H9 (cell line): ENCODE measurements at regions not wholly inside any gene's neighbourhood (a gene's known extent, or its start where the extent isn't known, plus 50 kb on each side); places are given as distances from the start of the nearest gene placed in this dataset.

Source experiments
- DNase-seq: peaks from one replicate; pipeline ENCODE4 v3.0.0-alpha.2; 2017
- H2AFZ ChIP-seq: one replicate; pipeline ENCODE4 v1.6.1; 2013; ENCODE audit warnings: mild to moderate bottlenecking, low read length, control low read depth, moderate library complexity
- H2AK5ac ChIP-seq: 2 replicates; pipeline ENCODE4 v1.6.1; 2013; ENCODE audit warnings: low read length, control low read depth, mixed read lengths; ENCODE audit not compliant: insufficient read length
- H2BK120ac ChIP-seq: one replicate; pipeline ENCODE4 v1.6.1; 2013; ENCODE audit warnings: low read depth, mild to moderate bottlenecking, low read length, control low read depth, inconsistent platforms; ENCODE audit not compliant: poor library complexity, severe bottlenecking
- H2BK12ac ChIP-seq: 2 replicates; pipeline ENCODE4 v1.6.1; 2013; ENCODE audit warnings: low read length, control low read depth, mixed read lengths, low read depth; ENCODE audit not compliant: insufficient read length
- H2BK15ac ChIP-seq: 2 replicates; pipeline ENCODE4 v1.6.1; 2013; ENCODE audit warnings: low read depth, low read length, control low read depth
- H2BK20ac ChIP-seq: one replicate; pipeline ENCODE4 v1.6.1; 2013; ENCODE audit warnings: low read depth, mild to moderate bottlenecking, low read length, control low read depth, inconsistent platforms; ENCODE audit not compliant: poor library complexity, severe bottlenecking
- H2BK5ac ChIP-seq: 2 replicates; pipeline ENCODE4 v1.6.1; 2013; ENCODE audit warnings: low read length, control low read depth, mixed read lengths; ENCODE audit not compliant: insufficient read length
- H3K14ac ChIP-seq: 2 replicates; pipeline ENCODE4 v1.6.1; 2013; ENCODE audit warnings: low read length, control low read depth; ENCODE audit not compliant: insufficient read depth
- H3K18ac ChIP-seq: 2 replicates; pipeline ENCODE4 v1.6.1; 2013; ENCODE audit warnings: low read depth, mild to moderate bottlenecking, mixed read lengths, low read length, control low read depth; ENCODE audit not compliant: insufficient read length
- H3K23ac ChIP-seq: 2 replicates; pipeline ENCODE4 v1.6.1; 2013; ENCODE audit warnings: low read length, control low read depth, mixed read lengths, low read depth; ENCODE audit not compliant: insufficient read length
- H3K23me2 ChIP-seq: 2 replicates; pipeline ENCODE4 v1.6.1; 2013; ENCODE audit warnings: low read depth, mild to moderate bottlenecking, mixed read lengths, low read length, control low read depth; ENCODE audit not compliant: insufficient read length, poor library complexity, severe bottlenecking
- H3K27ac ChIP-seq: 2 replicates; pipeline ENCODE4 v1.5.1; 2013; ENCODE audit warnings: low read length, control low read depth, mixed read lengths, low read depth; ENCODE audit not compliant: insufficient read length
- H3K27me3 ChIP-seq: 2 replicates; pipeline ENCODE4 v1.6.1; 2013; ENCODE audit warnings: low read length, control low read depth, inconsistent platforms; ENCODE audit not compliant: insufficient read depth
- H3K4ac ChIP-seq: 2 replicates; pipeline ENCODE4 v1.6.1; 2013; ENCODE audit warnings: low read depth, mild to moderate bottlenecking, control low read depth, inconsistent platforms, low read length, moderate library complexity
- H3K4me1 ChIP-seq: 2 replicates; pipeline ENCODE4 v1.6.1; 2013; ENCODE audit warnings: low read length, control low read depth, inconsistent platforms; ENCODE audit not compliant: insufficient read depth
- H3K4me2 ChIP-seq: 2 replicates; pipeline ENCODE4 v1.6.1; 2013; ENCODE audit warnings: low read length, control low read depth, mixed read lengths; ENCODE audit not compliant: insufficient read length, insufficient read depth
- H3K56ac ChIP-seq: 2 replicates; pipeline ENCODE4 v1.6.1; 2013; ENCODE audit warnings: low read depth, mild to moderate bottlenecking, mixed read lengths, low read length, control low read depth; ENCODE audit not compliant: insufficient read length
- H3K79me1 ChIP-seq: 2 replicates; pipeline ENCODE4 v1.6.1; 2013; ENCODE audit warnings: low read depth, mild to moderate bottlenecking, moderate library complexity, low read length, control low read depth, inconsistent platforms; ENCODE audit not compliant: insufficient read depth, poor library complexity, severe bottlenecking
- H3K79me2 ChIP-seq: 2 replicates; pipeline ENCODE4 v1.6.1; 2013; ENCODE audit warnings: low read length, control low read depth, inconsistent platforms; ENCODE audit not compliant: insufficient read depth
- H3K9ac ChIP-seq: 2 replicates; pipeline ENCODE4 v1.6.1; 2013; ENCODE audit warnings: low read length, control low read depth, mixed read lengths; ENCODE audit not compliant: insufficient read length; ENCODE audit errors: extremely low read depth
- H3K9me3 ChIP-seq: one replicate; pipeline ENCODE4 v1.6.1; 2013; ENCODE audit warnings: low read depth, low read length, inconsistent platforms; ENCODE audit not compliant: control insufficient read depth
- H3T11ph ChIP-seq: one replicate; pipeline ENCODE4 v1.6.1; 2013; ENCODE audit warnings: mild to moderate bottlenecking, low read length, control low read depth, inconsistent platforms
- H4K20me1 ChIP-seq: one replicate; pipeline ENCODE4 v1.6.1; 2013; ENCODE audit not compliant: control insufficient read depth, insufficient read length, insufficient read depth
- H4K5ac ChIP-seq: 2 replicates; pipeline ENCODE4 v1.6.1; 2013; ENCODE audit warnings: low read depth, mild to moderate bottlenecking, mixed read lengths, low read length, control low read depth; ENCODE audit not compliant: insufficient read length
- H4K8ac ChIP-seq: replicated peaks from 2 replicates; pipeline ENCODE4 v1.6.1; 2013; ENCODE audit warnings: low read length, control low read depth, mixed read lengths, low read depth; ENCODE audit not compliant: insufficient read length
- H4K91ac ChIP-seq: 2 replicates; pipeline ENCODE4 v1.6.1; 2013; ENCODE audit warnings: low read depth, mild to moderate bottlenecking, moderate library complexity, mixed read lengths, low read length, control low read depth; ENCODE audit not compliant: insufficient read length
- H3K27ac Mint-ChIP-seq, 3 experiments: 2 replicates in 2 of 3; 3 replicates in 1 of 3; pipeline ENCODE4 v1.8.0; 2020 to 2021; ENCODE audit warnings: mixed read lengths in 3 of 3, mild to moderate bottlenecking in 1 of 3, moderate library complexity in 1 of 3
- H3K27me3 Mint-ChIP-seq: 2 replicates; pipeline ENCODE4 v1.8.0; 2021; ENCODE audit warnings: low read depth, mild to moderate bottlenecking, moderate library complexity, mixed read lengths
- H3K36me3 Mint-ChIP-seq, 3 experiments: 2 replicates in 2 of 3; 3 replicates in 1 of 3; pipeline ENCODE4 v1.8.0; 2020 to 2021; ENCODE audit warnings: low read depth in 3 of 3, mixed read lengths in 3 of 3; ENCODE audit not compliant: insufficient read depth in 1 of 3
- H3K4me1 Mint-ChIP-seq, 2 experiments: 2 replicates each; pipeline ENCODE4 v1.8.0; 2020; ENCODE audit warnings: mixed read lengths in 2 of 2
- H3K4me3 Mint-ChIP-seq, 2 experiments: 2 replicates in 1 of 2; 3 replicates in 1 of 2; pipeline ENCODE4 v1.8.0; 2020 to 2021; ENCODE audit warnings: mild to moderate bottlenecking in 2 of 2, mixed read lengths in 2 of 2, moderate library complexity in 1 of 2
- H3K9me3 Mint-ChIP-seq, 2 experiments: 2 replicates in 1 of 2; 3 replicates in 1 of 2; pipeline ENCODE4 v1.8.0; 2020; ENCODE audit warnings: mild to moderate bottlenecking in 2 of 2, mixed read lengths in 2 of 2, moderate library complexity in 1 of 2
- WGBS: extraction: QIAGEN DNeasy Blood & Tissue Kit; methylation state at CpG from one replicate; pipeline ENCODE4 v1.1.7; 2013; ENCODE audit warnings: missing lambda C conversion rate, low lambda C conversion rate, mixed read lengths; ENCODE audit not compliant: insufficient read length; ENCODE audit errors: extremely low coverage; 5-methylcytosine and 5-hydroxymethylcytosine counted together
- TF ChIP-seq, protein P1 (sequence below): fragments of 200-600 bp; sonication (generic); conservative IDR thresholded peaks from 3 replicates; pipeline ENCODE4 v1.8.0; 2021; ENCODE audit warnings: antibody characterized with exemption, mild to moderate bottlenecking

DNA sequence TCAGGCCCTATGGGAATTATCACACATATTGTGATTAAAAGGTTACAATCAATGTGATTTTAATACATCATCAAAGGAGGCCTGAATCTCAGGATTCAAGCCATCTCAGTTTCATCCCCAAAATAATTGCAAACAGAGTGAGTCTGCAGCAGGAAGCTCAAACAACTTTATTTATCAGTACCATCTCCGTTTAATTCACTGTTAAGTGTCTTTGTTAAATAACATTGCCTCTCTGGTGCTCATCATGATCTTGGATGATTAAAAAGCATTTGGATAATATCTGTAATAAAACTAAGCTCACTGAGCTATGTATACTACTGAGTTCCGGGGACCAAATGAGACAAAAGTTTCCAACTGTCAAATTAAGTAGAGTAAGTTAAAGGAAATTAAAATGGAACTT, 817.8 kb upstream of the CNTNAP5 start:
- Mint-ChIP-seq H3K36me3 (no peaks in the 10 kb centered on the region), H3K4me1 (no peaks in the 10 kb centered on the region)
- H3K4me2 ChIP-seq, result no peak overlapping the region

More for the DNA sequence above, 817.8 kb upstream of the CNTNAP5 start:
- Mint-ChIP-seq H3K27ac (no peak overlapping the region), H3K4me3 (no peak overlapping the region), H3K9me3 (peaks cover 0 to 3% of the 10 kb centered on the region in 2 experiments; a peak in 2 of 5 replicates), H3K27me3 (no peaks in the 10 kb centered on the region)
- no peaks in the 10 kb centered on the region for H3K4me1 ChIP-seq
- H3K23ac ChIP-seq, result no peak overlapping the region
- TF ChIP-seq, protein P1, sequence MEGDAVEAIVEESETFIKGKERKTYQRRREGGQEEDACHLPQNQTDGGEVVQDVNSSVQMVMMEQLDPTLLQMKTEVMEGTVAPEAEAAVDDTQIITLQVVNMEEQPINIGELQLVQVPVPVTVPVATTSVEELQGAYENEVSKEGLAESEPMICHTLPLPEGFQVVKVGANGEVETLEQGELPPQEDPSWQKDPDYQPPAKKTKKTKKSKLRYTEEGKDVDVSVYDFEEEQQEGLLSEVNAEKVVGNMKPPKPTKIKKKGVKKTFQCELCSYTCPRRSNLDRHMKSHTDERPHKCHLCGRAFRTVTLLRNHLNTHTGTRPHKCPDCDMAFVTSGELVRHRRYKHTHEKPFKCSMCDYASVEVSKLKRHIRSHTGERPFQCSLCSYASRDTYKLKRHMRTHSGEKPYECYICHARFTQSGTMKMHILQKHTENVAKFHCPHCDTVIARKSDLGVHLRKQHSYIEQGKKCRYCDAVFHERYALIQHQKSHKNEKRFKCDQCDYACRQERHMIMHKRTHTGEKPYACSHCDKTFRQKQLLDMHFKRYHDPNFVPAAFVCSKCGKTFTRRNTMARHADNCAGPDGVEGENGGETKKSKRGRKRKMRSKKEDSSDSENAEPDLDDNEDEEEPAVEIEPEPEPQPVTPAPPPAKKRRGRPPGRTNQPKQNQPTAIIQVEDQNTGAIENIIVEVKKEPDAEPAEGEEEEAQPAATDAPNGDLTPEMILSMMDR, result no peak
- no peak overlapping the region for H2BK15ac ChIP-seq
- no peak overlapping the region for H3K9ac ChIP-seq
- no peaks in the 10 kb centered on the region for H3K27me3 ChIP-seq
- no peak overlapping the region for H2AFZ ChIP-seq
- no peak overlapping the region for H3K56ac ChIP-seq
- H3K27ac ChIP-seq, result no peak overlapping the region
- no peaks in the 10 kb centered on the region for H3K79me2 ChIP-seq
- H3K18ac ChIP-seq, result no peak overlapping the region
- no peaks in the 10 kb centered on the region for H3K23me2 ChIP-seq
- H2BK20ac ChIP-seq, result no peak overlapping the region
- no CpG with 5 or more reads among the region's 2 CpGs for WGBS
- H4K91ac ChIP-seq, result no peak overlapping the region
- H3K9me3 ChIP-seq, result no peaks in the 10 kb centered on the region
- H2BK120ac ChIP-seq, result no peak overlapping the region
- no peaks in the 10 kb centered on the region for H4K20me1 ChIP-seq
- H2BK5ac ChIP-seq, result no peak overlapping the region
- H4K8ac ChIP-seq, result no peak overlapping the region
- no peak overlapping the region for H3T11ph ChIP-seq
- H2AK5ac ChIP-seq, result no peak overlapping the region
- no peak overlapping the region for H3K14ac ChIP-seq
- no peak overlapping the region for H4K5ac ChIP-seq
- DNase-seq, result no peak
- no peak overlapping the region for H3K4ac ChIP-seq
- H3K79me1 ChIP-seq, result no peaks in the 10 kb centered on the region
- H2BK12ac ChIP-seq, result no peak overlapping the region
